HG03280 (cell line): ENCODE measurements at regions not wholly inside any gene's neighbourhood (a gene's known extent, or its start where the extent isn't known, plus 50 kb on each side); places are given as distances from the start of the nearest gene placed in this dataset.

Experiments
- ATAC-seq: cut with Tn5 transposase; IDR thresholded peaks from one replicate; pipeline ENCODE4 v1.9.1; 2021; ENCODE audit warnings: mild to moderate bottlenecking, moderate library complexity; ENCODE audit not compliant: unreplicated experiment

DNA sequence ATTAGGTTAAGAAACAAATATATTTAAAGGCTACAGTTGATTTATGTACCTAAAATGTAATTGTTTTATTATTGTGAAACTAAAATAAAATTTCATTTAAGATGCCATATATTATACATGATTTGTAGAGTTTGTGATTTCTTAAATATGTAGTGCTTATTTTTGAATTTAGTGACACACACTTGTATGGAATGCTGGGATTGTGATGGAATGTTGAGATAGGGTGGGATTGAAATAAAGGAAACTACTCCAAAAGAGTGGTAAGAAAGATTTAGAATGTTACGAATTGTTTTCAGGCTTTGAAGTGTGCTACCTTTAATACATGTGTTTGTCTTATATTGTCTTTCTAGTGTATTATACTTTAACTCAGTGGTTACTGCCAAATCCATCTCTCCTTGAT lies 330.3 kb upstream of the PITX2 start:
- ATAC-seq, result no peak

DNA sequence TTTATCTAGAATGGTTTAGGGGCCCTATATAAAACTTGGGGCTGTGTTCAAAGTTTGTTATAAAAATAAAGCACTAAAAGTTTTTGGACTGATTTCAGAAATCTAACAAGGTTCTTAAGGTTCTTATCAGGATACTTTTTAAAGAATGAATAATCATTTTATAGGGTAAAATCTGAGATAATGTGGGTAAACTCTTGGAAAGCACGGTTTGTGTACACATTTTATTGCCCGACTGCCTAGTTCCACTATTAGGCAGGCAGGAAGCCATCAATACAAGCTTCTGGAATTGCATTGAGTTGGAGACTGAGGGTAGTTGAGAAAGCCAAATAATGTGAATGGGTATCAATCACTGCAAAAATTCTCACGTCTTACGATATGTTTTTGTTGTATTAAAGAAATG lies 331.0 kb upstream of the PITX2 start:
- ATAC-seq, result no peak

DNA sequence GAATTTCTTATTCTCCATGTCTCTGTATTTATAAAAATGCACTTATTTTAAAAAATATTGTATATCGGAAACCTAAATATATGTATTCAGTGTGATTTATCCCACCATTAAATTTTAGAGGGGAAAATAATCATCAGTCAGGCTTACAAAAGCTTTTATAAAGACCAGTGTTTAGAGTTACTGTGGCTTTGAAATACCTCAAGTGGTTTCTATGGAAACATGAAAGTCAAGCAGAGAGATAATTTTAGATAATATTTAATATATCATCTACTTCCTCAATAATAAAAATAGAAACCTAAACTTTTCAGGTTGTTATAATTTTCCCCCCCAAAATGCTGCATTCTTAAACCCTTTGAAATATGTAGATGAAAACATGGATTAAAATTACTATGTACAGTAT lies 332.9 kb upstream of the PITX2 start:
- no peak for ATAC-seq

DNA sequence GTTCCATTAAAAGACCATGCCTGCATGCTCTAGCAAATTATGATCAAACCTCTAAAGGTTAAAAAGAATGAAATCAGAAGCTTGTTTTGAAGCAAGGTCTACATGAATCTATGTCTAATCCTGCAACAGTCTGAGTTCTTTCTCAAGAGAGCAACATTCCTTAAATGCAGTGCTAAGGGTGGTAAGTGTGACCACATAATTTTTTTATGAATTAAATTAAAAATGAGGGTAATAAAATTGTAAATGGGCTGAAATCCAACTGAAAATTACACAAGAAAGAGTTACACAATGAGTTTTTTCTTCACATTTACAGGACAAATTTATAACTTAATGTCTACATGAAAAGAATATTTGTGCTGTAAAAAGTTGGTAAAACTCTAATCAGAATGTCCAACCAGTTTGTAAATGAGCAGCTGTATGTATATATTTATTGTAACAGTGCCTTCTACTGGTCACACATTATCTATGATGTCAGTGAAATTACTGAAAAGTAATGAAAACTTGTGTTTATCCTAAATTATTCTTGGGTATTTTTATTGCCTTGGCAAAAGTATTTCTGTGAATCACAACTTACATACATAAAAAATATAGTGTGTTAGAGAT lies 336.3 kb upstream of the PITX2 start:
- no peak for ATAC-seq

DNA sequence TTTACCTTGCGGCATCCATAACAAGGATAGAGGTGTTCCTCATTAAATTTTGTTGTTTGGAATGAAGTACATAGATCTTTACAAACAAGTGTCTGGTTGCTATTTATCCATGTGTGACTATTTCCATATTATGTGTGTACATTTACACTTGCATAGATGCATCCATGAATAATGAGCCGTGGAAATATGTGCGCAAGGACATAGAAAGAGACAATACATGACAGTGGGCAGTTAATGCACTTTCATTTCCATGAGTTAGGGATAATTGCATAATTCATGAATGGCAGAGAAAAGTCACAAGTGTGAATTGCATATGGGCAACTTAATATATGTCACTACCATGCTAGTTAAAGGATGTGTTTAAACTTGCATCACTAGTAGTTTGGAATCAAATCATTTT lies 338.2 kb upstream of the PITX2 start:
- ATAC-seq, result no peak

DNA sequence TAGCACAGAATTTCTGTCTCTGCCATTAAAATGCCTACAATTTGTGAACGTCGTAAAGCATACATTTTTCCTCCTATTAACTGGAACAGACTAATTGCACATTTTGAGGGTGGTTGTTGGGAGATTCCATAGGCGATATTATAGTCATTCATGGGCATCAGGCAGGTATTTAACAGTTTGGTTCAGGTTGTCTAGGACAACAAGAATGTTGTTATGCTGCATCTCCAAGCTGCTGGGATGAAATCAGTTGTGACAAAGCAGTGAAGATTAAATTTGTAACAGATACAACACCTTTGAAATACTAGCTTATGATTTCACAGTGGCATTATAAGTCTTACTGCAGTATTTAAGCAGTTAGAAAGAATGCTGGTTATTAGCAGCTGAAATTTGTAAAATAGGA lies 339.7 kb upstream of the PITX2 start:
- ATAC-seq, result no peak

DNA sequence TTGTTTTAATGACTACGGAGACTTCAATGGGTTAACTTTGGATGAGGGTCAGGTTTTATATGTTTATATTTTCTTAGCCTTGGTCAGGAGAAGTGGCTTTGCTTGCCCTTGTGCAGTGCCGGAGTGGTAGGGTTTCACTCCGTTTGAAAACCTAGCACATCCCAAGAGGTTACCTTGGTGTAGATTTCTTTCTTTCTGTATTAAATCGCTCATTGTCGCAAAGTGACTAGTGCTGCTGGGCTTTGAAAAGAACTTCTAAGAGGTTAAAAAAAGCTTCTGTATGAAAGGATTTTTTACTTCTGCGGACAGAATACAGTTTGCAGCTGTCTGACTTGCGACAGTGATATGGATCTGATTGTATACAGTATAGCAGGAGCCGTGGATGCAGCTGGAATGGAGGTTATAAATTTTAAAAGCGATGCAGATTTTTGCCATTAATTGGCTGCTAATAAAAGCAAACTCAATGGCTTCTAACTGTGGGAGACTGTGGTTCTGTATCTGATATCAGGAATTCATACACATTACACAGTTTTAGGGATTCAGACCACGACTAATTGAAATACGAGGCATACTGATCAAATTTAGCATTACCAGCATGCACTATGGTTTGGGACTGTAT lies 340.9 kb upstream of the PITX2 start:
- ATAC-seq, result no peak

DNA sequence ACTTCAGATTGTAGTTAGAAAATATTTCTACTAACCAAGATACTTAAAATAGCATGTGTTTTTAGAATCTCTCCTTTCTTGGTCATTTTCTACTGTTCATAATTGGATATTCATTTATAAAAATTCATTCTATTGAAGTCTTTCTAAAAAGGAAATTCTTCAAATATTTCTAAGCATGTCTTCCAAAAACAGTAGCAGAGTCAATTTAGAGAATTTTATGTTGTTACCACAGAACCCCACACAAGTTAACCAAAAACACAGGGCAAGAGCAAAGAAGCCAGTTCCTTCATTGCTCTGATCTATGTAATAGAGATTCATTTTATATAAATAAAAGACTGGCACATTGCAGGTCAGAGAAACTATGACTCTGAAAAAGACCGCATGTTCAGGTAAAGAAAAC lies 345.1 kb upstream of the PITX2 start:
- ATAC-seq, result no peak

DNA sequence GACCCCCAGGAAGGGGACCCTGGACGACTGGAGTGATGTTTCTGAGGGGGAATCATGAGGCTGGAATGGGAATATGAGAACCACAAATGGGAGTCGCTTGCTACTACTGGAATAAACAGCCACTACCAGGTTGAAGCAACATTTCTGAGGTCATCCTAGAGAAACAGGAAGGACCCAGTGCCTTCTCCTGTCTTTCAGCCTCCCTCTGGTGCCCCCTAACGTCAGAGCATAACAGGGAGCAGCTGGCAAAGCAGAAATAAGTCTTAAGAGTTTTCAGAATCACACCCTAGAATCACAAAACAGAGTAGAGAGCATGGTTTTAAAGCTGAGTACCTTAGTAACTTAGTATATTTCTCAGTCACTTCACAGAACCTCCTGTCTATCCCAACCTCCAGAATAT lies 347.8 kb upstream of the PITX2 start:
- ATAC-seq, result peak; percentile 83

DNA sequence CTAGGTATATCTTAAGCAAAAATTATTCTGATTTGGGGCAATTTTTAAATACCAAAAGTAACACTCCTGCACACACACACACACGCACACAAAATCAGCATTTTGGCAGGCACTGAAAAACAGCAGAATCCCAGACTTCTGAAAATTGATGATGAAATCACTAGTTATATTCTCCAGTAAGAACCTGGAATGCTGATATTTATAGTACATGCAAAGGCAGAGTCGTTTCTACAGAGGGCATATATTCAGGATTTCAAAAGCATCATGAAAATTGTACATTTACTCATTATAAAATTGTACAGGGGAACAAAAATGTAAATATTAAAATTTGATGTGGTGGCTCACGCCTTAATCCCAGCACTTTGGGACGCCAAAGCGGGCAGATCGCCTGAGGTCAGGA lies 352.5 kb upstream of the PITX2 start:
- ATAC-seq, result no peak

DNA sequence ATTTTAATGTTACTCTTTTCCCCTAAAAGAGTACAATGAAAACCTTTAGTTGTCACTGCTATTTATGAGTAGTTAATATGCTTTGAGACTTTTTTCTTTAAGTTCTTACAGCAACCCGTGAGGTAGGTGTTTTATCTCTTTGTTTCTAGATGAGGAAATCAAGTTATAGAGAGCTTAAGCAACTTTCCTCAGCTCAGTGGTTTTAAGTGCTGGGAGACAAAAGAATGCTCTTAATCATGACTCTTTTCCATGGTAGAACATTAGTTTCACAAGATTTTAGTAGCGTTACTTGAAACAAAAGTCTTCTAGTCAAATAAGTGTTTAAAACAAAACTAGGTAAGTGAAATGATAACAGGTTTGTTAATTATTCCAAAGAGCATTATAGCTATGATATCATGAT lies 354.7 kb upstream of the PITX2 start:
- no peak for ATAC-seq

DNA sequence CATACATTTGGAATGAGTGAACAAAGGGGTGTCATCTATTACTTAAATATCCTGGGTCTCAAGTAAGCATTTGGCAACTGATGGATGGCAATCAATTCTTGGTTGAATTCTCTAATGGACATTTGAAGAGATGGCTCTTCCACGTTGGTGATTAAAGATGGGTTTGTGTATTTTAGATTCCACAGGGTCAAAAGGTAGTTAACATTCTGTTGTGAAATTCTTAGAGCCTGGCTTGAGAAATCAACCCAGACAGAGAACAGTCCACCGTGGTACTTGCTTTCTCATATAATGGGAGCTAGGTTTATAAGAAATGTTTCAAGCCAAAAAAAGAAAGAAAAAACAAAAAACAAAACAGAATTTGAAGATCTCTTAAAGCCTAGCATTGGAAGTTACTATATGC lies 355.9 kb upstream of the PITX2 start:
- no peak for ATAC-seq

DNA sequence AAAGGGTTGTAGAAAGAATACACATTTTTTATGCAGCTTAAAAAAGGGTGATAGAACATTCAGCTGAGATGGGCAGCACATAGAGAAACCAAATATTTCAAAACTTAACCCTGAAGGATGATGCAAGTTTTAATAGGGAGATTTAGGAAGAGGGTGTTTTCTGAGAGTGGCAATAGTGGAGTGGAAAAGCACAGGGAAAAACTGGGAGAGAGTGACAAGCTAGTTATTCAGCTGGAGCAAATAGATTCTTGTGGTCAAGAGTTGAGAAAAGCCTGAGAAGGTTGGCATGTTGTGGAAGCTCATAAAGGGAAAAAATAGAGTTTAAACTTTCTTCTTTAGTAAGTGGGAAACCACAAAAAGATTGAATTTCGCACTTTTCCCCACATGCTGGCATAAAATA lies 359.6 kb upstream of the PITX2 start:
- ATAC-seq, result no peak

DNA sequence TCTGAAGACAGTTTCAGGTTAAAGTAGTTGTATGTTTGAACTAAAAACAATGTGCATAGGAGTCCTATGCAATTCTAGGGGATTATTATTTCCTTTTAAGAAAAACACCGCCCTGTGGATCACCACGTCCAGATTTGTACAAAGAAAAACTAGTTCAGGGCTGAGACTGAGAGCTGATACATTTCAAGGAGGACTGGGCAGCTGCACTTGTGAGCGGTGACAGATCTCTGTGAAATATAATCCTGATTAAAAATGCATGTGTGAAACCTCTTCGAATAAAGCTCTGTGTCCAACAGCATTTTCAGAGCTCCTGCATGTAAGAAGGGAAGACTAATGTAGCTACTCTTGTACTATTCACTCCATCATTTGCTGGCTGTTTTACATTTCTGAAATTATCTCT lies 365.8 kb upstream of the PITX2 start:
- ATAC-seq, result no peak

DNA sequence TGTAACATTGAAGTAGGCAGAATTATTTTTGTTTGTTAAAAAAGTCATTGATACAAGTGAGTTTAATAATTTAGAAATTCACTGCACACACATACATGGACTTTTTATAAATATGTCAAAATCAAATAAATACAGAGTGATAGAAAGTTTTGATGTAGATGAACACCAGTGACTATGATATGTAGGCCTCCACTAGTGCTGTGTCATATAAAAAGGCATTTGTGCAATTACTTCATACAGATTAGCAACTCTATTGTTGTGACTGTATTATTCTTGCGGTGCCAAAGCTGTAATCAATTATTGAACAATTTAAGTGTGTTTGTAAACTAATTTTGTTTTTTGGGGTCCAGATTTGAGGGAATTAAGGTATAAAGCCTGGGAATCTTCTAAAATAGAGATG lies 366.2 kb upstream of the PITX2 start:
- no peak for ATAC-seq

DNA sequence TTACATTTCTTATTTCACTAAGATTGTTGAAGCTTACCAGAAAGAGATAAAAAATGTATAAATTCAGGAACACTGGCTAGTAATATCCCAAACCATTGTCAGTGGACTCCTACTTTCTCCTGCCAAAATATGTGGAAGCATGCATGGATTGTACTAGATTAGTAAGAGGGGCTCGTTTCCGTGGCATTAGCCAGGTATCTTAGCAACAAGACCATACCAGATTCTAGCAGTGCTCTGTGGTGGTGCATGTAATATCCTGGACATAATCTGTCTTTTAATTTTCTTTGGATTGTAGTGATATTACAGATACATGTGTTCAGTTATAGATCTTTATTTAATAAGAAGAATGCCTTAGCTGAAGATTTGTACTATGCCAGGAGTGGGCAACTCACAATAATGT lies 371.9 kb upstream of the PITX2 start:
- no peak for ATAC-seq

DNA sequence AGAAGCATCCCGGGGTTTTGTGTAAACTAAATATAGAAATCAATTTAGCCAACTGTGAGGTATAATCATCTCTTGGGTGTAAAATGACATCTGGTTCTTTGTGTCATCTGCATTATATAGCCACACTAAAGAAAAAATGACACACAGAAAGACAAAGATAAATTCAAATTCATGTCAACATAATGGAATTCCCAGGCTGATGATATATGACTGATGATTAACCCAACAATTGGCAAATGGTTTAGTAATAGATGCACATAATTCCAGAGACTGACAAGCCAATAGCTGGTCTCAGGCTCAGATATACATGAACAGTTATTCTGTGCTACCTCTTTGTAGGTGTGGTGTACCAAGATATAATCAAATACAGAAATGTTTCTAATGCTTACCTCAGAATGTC lies 375.4 kb upstream of the PITX2 start:
- ATAC-seq, result no peak

DNA sequence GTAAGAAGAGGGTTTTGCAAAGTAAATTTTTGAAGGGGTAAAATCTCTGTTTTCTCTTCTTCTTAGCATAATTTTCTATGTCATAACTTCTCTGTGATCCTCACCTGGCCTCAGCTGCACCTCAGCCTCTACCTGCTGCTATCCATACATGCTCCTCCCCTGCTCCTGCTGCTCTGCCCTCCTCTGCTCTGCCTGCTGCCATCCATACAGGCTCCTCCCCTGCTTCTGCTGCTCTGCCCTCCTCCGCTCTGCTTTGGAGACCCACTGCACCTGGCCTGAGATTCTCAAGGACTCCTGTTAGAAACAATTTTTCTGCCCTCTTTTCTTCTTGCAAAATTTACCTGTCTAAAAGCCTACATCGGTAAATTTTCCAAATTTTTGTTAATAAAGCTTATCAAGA lies 388.6 kb upstream of the PITX2 start:
- ATAC-seq, result no peak

DNA sequence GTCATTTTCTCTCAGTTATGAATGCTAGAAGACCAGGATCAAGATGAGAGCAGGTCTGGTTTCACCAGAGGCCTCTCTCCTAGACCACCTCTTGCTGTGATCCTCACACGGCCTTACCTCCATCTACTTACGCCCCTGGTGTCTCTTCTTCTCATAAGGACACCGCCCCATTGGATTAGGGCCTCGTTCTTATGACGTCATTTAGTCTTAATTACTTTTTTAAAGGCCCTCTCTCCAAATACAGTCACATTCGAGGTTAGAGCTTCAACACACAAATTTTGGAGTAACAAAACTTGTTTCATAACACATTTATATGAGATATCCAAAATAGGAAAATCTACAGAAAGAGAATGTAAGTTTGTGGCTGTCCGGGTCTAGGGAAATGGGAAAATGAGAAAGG lies 391.0 kb upstream of the PITX2 start:
- no peak for ATAC-seq

DNA sequence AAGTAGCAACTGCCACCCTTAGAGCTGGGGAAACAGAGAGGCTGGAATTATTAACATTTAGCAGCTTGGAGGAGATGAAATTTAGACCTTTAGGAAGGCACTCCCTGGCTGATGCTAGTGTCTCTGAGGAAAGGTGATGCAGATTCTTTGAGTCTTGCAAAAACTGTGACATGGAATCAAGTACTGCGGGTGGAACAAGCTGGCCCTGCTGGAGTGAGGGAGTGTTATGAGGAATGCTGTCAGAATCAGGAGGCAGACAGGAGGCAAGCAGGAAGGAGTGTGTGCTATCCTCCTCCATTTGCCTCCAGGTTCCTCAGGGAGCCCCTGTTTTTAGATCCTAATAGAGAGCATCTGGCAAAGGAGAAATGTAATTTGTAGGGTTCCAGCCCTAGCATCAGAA lies 391.7 kb upstream of the PITX2 start:
- ATAC-seq, result no peak

DNA sequence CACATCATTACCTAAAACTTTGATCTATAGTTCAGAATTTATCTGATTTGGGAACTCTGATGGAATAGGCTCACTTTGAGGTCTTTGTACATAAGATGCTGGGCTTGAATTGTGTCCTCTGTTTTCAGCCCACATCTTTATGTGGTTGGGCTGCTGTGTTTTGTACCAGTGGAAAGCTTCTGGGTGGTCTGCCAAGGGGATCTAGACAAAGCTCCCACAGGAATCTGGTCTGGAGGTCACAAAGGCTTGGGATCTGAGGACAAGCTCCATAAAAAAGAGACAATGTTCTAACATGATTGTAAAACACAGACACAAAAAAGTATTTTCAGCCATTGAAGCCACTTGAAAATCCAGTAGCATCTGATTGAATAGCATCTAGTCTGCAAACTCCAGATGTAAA lies 393.5 kb upstream of the PITX2 start:
- no peak for ATAC-seq

DNA sequence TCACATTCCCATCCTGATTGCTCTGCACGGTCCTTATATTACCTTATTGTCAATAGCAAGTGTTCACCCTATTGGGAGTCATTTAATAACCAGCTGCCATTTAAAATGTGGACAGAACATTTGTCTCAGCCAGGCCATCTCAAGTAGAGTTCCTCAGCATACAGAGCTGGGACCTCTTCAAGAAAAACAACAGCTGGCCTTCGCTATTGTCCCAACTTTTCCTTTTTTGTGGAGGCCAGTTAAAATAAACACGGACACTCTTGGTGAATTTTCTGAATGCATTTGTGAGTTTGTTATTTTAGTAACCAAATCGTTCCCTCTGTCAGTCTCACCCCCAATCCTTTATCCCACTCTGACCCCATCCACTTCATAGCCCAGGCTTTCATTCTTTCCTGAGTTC lies 395.3 kb upstream of the PITX2 start:
- ATAC-seq, result no peak

DNA sequence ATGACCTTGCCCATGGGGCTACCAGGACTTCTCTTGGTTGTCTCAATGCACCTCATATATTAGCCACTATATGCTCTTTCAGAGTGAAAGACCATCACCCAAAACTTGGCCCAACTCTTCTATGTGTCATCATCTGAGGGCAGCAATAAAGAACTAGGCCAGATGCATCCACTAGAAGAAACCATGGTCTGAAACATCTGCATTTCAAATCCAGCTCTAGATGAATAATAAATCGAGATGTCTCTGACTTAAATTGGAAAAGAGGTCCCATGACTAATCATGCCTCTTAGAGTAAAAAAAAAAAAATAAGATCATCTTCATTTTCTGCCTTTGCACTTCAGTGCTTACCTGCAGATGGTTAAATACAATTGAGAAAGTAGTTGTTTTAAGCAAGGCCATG lies 397.6 kb upstream of the PITX2 start:
- no peak for ATAC-seq
